Astrocyte of the cerebellum (primary cell): ENCODE measurements at regions not wholly inside any gene's neighbourhood (a gene's known extent, or its start where the extent isn't known, plus 50 kb on each side); places are given as distances from the start of the nearest gene placed in this dataset.
"Not testable (repeated sequence)": the region's sequence is repeated elsewhere in the genome, so short reads cannot be mapped to it uniquely, and the experiment has no call there.

ENCODE experiments used
- DNase-seq: peaks from one replicate; pipeline ENCODE4 v3.0.0-alpha.2; 2011; ENCODE audit warnings: low read depth
- H3K4me3 ChIP-seq: 2 replicates; pipeline ENCODE4 v1.5.1; 2011; ENCODE audit warnings: mild to moderate bottlenecking, low read depth, low read length, moderate library complexity
- CTCF ChIP-seq: IDR thresholded peaks from 2 replicates; pipeline ENCODE4 v1.5.1; 2012; ENCODE audit warnings: low read length, low read depth, moderate library complexity, mild to moderate bottlenecking; ENCODE audit errors: missing control alignments
- in situ Hi-C: cut with HindIII; loops from 2 replicates; pipeline ENCODE4 v1.10.0; 2017; ENCODE audit warnings: low sequenced_read_pairs

- no peak overlapping the region for H3K4me3 ChIP-seq
- DNase-seq: no peak
- no peak for TF ChIP-seq CTCF
- in situ Hi-C loops: loop anchor here (5.0 kb wide), 1 partner anchor 102 kb away; no protein-coding TSS in a partner anchor
These were observed 363.4 kb downstream of the C16orf95 start for GRCh38 chr16:86953631-86954391.

- in situ Hi-C loops: no loop called here
- no peak overlapping the region for H3K4me3 ChIP-seq
- DNase-seq: no peak
- TF ChIP-seq CTCF: no peak
These were observed 361.9 kb downstream of the C16orf95 start for GRCh38 chr16:86955136-86955855.

- TF ChIP-seq CTCF: no peak
- DNase-seq: no peak
- in situ Hi-C loops: no loop called here
- H3K4me3 ChIP-seq: no peak overlapping the region
These were observed 360.8 kb downstream of the C16orf95 start for GRCh38 chr16:86956437-86956836.

- H3K4me3 ChIP-seq, DNase-seq, in situ Hi-C loops: not testable (repeated sequence)
These were observed 359.5 kb downstream of the C16orf95 start for GRCh38 chr16:86957662-86958198.

GRCh38 chr16:86958423-86958822 lies 358.8 kb downstream of the C16orf95 start:
- in situ Hi-C loops: no loop called here
- no peak for TF ChIP-seq CTCF
- H3K4me3 ChIP-seq: no peak overlapping the region
- no peak for DNase-seq

- DNase-seq: no peak
- TF ChIP-seq CTCF: no peak
- H3K4me3 ChIP-seq: no peak overlapping the region
- in situ Hi-C loops: no loop called here
These were observed 358.0 kb downstream of the C16orf95 start for GRCh38 chr16:86959091-86959651.

- no peak for TF ChIP-seq CTCF
- no peak for DNase-seq
- in situ Hi-C loops: no loop called here
- H3K4me3 ChIP-seq: no peak overlapping the region
These were observed 357.5 kb downstream of the C16orf95 start for GRCh38 chr16:86959729-86960128.
